ENCODE measurements at regions not wholly inside any gene's neighbourhood (a gene's known extent, or its start where the extent isn't known, plus 50 kb on each side); places are given as distances from the start of the nearest gene placed in this dataset.

DNA sequence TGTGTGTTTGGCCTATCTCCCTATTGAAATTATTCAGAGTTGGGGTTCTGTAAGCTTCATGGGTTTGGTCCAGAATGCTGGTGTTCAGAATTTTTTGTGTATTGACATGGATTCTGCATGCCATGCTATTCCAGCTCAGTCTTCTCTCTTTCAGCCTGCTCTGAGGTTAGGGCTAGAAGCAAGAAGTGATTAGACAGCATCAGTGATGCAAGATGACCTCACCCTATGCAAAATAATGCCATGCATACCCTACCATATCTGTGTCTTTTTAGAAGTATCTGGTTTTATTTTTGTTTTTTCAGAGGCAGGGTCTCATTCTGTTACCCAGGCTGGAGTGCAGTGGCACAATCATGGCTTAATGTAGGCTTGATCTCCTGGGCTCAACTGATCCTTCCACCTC, 175.6 kb upstream of the SKOR2 start:
- no peak for TF ChIP-seq CTCF (IDR thresholded peaks at IDR 0.05; ENCODE audit: low read depth, low read length)

GRCh38 chr18:47425365-47425764, 173.9 kb upstream of the SKOR2 start:
- Histone ChIP-seq H3K27me3 (no peaks in the 10 kb centered on the region), H3K4me1 (no peaks in the 10 kb centered on the region), H3K4me3 (ENCODE audit: low read depth, low read length) (no peak overlapping the region), H3K36me3 (no peaks in the 10 kb centered on the region), H3K9me3 (no peaks in the 10 kb centered on the region)
- TF ChIP-seq CTCF (IDR thresholded peaks at IDR 0.05; ENCODE audit: low read depth, low read length), result no peak
- no peak for DNase-seq

More for the DNA sequence above, 175.6 kb upstream of the SKOR2 start:
- H3K9me3 ChIP-seq, result no peaks in the 10 kb centered on the region
- H3K36me3 ChIP-seq, result no peaks in the 10 kb centered on the region
- no peaks in the 10 kb centered on the region for H3K27me3 ChIP-seq
- DNase-seq, result no peak
- H3K4me3 ChIP-seq (ENCODE audit: low read depth, low read length), result no peak overlapping the region
- no peaks in the 10 kb centered on the region for H3K4me1 ChIP-seq

DNA sequence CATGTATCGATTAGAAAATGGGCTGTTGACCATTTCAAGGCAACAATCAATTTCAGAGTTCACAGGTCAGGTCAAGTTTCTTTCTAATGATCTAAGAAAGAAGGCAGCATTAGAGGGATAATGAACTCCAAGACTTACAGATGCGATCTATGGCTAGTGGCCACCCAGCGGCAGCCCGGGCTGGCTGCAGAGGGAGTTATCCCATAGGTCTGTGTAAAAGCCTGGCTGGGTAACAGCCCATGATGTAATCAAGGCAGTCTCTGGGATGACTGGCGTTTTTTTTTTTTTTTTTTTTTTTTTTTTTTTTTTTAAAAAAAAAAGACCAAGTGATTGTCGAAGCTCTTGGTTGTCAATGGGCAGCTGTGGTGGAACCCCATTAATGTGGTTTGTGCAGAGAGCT, 171.1 kb upstream of the SKOR2 start:
- no peaks in the 10 kb centered on the region for H3K27me3 ChIP-seq
- no peak overlapping the region for H3K4me3 ChIP-seq (ENCODE audit: low read depth, low read length)
- no peaks in the 10 kb centered on the region for H3K9me3 ChIP-seq
- TF ChIP-seq CTCF (IDR thresholded peaks at IDR 0.05; ENCODE audit: low read depth, low read length), result no peak
- H3K4me1 ChIP-seq, result no peaks in the 10 kb centered on the region
- no peaks in the 10 kb centered on the region for H3K36me3 ChIP-seq
- peak; percentile 8 for DNase-seq

GRCh38 chr18:47420130-47420529, 168.7 kb upstream of the SKOR2 start:
- H3K9me3 ChIP-seq, result no peaks in the 10 kb centered on the region
- DNase-seq, result no peak
- no peak for TF ChIP-seq CTCF (IDR thresholded peaks at IDR 0.05; ENCODE audit: low read depth, low read length)
- no peak overlapping the region for H3K4me3 ChIP-seq (ENCODE audit: low read depth, low read length)
- no peaks in the 10 kb centered on the region for H3K4me1 ChIP-seq
- no peaks in the 10 kb centered on the region for H3K27me3 ChIP-seq
- H3K36me3 ChIP-seq, result no peaks in the 10 kb centered on the region

- H3K36me3 ChIP-seq, result no peaks in the 10 kb centered on the region
- no peak overlapping the region for H3K4me3 ChIP-seq (ENCODE audit: low read depth, low read length)
- TF ChIP-seq CTCF (IDR thresholded peaks at IDR 0.05; ENCODE audit: low read depth, low read length), result no peak
- H3K27me3 ChIP-seq, result no peaks in the 10 kb centered on the region
- no peaks in the 10 kb centered on the region for H3K4me1 ChIP-seq
- H3K9me3 ChIP-seq, result no peaks in the 10 kb centered on the region
- no peak for DNase-seq
Measured at GRCh38 chr18:47418746-47419145, 167.3 kb upstream of the SKOR2 start.

GRCh38 chr18:47417807-47418206, 166.3 kb upstream of the SKOR2 start:
- no peak for DNase-seq
- no peak for TF ChIP-seq CTCF (IDR thresholded peaks at IDR 0.05; ENCODE audit: low read depth, low read length)

More at GRCh38 chr18:47417807-47418206, 166.3 kb upstream of the SKOR2 start:
- Histone ChIP-seq H3K4me1 (no peaks in the 10 kb centered on the region), H3K27me3 (no peaks in the 10 kb centered on the region), H3K4me3 (ENCODE audit: low read depth, low read length) (no peak overlapping the region), H3K9me3 (no peaks in the 10 kb centered on the region), H3K36me3 (no peaks in the 10 kb centered on the region)
